NCI-H2171 treated with DMSO at 0.1 percent for 48 hours (cell line): ENCODE measurements at regions not wholly inside any gene's neighbourhood (a gene's known extent, or its start where the extent isn't known, plus 50 kb on each side); places are given as distances from the start of the nearest gene placed in this dataset.

Experiments used
- DNase-seq: peaks from one replicate; lab custom pipeline; 2025; lab: John Stamatoyannopoulos, UW

DNA sequence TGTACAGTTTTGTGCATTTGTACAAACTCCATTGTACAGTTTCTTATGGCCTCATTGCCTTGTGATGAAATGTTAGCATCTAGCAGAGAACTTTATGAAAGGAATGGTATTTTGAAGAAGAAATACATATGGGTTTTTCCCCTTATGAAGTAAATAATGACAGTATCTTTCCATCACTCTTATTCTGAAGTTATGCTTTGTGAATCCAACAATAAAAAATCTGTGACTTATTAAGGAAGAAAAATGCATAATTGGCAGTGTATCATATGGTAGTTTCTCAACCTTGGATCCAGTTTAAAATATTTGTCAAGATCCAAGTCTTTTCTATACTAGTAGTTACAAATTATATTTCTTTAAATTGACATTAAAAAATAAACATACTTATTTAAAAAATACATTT, 859.1 kb upstream of the FLRT2 start:
- DNase-seq, result no peak

DNA sequence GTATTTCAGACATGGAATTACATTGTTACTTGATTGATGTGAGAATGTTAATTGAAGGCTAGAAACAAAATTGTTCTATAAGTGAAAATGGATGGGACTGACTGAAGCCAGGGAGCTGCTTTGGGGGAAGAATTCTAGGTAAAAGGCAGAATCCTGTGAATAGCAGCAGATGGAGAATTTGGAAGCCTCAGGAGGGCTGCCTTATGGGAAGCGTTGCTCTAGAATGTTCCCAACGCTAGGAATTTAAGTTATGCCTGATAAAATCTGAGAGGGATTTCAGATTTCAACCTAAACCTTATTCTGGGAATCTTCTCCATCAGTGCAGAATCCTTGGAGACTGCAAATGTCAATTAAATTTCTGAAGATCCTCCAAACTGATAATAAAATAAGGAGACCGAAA, 858.2 kb upstream of the FLRT2 start:
- no peak for DNase-seq

- no peak for DNase-seq
Observed at GRCh38 chr14:84674636-84675035, 855.3 kb upstream of the FLRT2 start.

GRCh38 chr14:84686550-84686949, 843.4 kb upstream of the FLRT2 start:
- DNase-seq, result no peak

- no peak for DNase-seq
Observed at GRCh38 chr14:84688297-84689025, 841.5 kb upstream of the FLRT2 start.

DNA sequence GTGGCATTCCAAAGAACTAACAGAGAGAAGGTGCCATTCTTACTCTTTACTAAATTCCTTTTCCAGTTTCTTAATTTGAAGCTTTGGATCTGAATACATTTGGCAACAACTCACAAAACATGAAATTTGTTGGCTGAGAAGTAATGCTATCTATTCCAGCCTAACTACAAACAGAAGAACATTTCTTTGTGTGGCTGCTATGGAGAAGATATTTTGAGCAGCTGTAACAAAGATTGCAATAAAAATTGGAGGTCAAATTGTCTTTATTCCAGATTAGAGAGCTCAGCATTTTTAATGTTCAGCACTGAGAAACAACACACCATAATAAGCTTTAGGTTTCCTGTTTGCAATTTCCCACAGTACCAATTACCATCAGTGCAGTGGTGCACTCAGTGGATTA, 835.8 kb upstream of the FLRT2 start:
- DNase-seq, result no peak

DNA sequence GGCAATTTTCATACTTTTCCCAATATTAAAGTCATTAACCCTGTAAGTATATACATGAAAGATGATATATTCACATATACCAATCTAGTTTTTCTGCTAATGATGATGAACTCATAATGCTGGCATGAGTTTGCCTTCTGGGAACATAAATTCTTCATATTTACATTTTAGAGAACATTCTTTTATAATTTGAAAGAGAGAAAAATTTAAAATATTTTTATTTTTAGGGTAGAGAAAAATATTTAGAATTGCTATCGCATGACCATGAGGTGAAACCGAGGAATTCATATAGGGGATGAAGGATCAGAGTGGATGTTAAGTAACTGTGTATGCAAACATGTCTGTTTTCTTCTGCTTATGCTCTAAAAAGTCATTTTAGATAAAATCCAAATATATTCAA, 825.3 kb upstream of the FLRT2 start:
- no peak for DNase-seq

DNA sequence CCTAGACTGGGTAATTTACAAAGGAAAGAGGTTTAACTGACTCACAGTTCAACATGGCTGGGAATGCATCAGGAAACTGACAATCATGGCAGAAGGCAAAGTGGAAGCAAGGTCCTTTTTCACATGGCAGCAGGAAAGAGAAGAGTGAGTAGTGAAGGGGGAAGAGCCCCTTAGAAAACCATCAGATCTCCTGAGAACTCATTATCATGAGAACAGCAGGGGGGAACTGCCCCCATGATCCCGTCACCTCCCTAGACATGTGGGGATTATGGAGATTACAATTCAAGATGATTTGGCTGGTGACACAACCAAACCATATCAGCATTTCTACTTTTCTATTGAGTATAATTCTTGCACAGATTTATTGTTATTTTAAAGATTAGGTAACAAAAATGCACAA, 822.1 kb upstream of the FLRT2 start:
- DNase-seq, result no peak

DNA sequence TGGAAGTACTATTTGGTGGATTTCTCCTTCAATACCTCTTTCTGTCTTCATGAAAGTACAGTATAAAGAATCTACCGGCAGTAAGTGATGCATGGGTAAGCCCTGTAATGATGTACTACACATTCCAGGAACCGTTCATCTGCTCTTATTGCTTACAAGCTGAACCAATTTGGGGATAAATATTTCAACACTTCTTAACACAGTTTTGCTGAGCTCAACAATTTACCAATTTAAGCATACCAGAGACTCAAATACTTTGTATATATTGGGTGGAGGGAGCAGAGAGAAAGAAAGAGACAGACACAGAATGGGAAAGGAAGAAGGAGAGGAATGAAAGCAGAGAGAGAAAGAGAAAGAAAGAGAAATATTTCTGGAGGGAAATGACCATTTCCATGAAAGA, 821.1 kb upstream of the FLRT2 start:
- DNase-seq, result no peak

GRCh38 chr14:84726471-84726870, 803.5 kb upstream of the FLRT2 start:
- no peak for DNase-seq

DNA sequence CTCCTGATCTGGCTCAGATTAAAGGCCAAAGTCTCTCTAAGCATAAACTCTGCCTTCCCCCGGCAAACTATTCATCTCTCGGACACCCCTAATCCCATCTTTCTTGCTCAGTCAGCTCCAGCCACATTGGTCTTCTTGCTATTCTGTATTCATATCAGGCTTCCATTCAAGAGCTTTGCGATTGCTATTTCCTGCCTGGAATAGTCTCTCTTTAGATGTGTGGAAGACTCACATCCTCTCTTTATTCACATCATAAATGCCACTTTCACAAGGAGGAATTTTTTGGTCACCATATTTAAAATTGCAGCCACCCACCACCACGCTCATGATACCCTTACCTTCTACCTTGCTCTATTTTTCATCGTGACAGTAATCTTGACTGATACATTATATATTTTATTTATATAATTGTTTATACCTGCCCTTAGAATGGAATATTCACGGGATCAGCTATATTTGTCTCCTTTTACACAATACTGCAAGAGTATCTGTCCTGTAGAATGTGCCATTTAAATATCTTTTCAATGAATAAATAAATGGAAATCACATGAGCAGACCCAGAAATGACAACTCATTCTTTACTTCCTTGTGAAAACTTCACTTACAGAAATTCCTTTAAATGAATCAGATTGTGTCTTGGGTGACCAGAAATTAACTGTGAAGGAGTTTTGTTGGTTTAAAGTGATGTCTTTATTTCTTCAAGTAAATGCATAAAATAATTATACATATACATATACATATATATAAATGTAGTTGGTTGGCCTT, 780.6 kb upstream of the FLRT2 start:
- DNase-seq, result no peak

DNA sequence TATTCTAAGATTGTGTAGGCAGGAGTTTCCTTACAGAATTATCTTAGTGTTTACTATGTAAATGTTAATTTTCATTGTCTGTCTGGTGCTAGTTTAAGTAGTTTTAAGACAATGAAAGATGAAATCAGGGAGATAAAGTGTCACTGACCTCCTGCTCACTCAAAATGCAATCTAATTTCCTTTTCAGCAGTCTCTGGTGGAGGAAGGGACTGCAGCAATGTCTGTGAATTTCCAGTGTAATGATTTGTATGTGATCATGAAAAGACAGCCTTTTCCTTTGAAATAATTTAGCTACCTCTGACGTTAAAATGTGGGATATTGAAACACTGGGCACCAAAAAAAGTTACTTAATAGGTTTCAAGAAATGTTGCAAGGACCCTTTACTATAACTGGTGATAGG, 779.7 kb upstream of the FLRT2 start:
- no peak for DNase-seq

DNA sequence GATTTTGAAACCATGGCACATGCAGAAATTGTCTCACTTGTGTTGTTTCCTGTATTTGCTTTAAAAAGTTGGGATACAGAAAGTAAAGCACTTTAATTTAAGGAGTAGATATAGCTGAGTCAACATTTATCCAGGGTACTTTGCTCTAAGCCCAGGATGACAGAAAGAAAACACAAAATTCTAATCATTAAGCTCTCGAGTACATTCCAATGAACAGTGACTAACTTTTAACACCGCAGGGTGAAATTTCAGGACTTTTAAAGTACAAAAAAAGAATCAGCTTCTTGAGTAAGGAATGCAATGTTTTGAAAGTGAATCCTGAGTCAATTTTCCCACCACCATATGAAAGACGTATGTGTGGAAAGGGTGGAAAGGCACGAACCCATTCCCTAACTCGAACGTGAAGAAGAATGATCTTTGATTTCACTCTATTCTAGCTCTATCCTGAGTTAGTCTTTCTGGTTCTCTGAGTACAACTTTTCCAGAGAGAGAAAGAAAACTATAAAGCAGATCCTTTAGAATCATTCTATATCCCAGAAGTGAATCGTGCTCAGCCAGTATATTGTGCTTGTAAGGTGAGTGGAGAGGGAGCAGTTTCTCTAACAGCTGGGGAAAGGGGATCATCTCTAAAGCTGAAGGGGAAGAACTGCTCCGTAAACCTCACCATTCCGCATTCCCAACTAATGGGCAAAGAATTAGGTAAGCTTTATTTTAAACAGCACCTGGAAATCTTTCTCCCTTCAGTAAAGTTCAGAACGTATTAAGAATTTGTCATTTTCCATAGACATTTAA, 779.0 kb upstream of the FLRT2 start:
- DNase-seq, result no peak

- no peak for DNase-seq
Observed at GRCh38 chr14:84751745-84752144, 778.2 kb upstream of the FLRT2 start.

- DNase-seq, result no peak
Observed at GRCh38 chr14:84760489-84761126, 769.3 kb upstream of the FLRT2 start.

DNA sequence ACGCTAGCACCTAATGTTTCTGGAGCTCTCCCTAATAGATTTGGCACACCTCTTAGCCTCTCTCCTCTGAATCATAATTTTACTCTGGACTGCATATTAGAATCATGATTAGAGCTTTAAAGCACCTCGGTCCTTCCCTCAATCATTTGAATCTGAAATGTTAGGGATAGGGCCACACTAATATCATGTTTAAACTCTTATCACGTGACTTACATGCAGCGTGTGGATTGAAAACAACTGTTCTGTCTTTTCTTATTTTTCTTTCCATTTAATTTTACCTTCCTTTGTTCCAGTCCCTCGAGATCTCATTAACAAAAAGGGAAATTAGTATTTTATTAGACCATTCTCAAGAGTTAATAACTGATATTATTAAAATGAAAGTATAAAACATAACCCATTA, 762.5 kb upstream of the FLRT2 start:
- DNase-seq, result no peak

DNA sequence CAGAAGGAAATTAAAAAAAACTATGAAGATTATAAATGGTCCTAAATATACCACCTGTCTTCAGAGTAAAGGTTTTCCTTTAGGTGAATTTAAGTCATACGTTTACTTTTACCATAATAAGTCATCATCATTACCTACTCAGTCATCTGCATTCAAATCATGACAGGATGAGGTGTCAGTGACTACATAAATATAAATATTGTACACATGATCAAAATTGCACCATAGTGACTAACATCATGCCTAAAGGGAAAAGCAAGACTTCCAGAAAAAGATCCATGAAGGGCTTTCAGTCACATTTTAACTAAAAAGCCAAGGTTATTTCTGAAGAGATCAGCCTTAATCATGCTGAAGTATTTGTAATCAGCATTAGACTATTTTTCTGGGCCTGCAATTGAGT, 759.9 kb upstream of the FLRT2 start:
- no peak for DNase-seq

DNA sequence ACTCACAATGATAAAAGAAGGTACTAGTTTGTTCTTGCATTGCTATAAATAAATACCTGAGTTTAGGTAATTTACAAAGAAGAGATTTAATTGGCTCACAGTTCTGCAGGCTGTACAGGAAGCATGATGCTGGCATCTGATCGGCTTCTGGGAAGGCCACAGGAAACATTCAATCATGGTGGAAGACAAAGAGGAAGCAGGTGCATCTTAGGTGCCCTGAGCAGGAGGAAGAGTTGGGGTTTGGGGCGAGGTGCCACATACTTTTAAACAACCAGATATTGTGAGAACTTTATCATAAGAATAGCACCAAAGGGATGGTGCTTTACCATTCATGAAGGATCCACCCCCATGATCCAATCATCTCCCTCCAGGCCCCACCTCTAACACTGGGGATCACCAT, 752.6 kb upstream of the FLRT2 start:
- no peak for DNase-seq

GRCh38 chr14:84782902-84783301, 747.0 kb upstream of the FLRT2 start:
- no peak for DNase-seq

- DNase-seq, result no peak
Observed at GRCh38 chr14:84783511-84783910, 746.4 kb upstream of the FLRT2 start.

- no peak for DNase-seq
Observed at GRCh38 chr14:84785996-84786395, 743.9 kb upstream of the FLRT2 start.

- no peak for DNase-seq
Observed at GRCh38 chr14:84789012-84789411, 740.9 kb upstream of the FLRT2 start.
